ENCODE measurements at regions not wholly inside any gene's neighbourhood (a gene's known extent, or its start where the extent isn't known, plus 50 kb on each side); places are given as distances from the start of the nearest gene placed in this dataset.

DNA sequence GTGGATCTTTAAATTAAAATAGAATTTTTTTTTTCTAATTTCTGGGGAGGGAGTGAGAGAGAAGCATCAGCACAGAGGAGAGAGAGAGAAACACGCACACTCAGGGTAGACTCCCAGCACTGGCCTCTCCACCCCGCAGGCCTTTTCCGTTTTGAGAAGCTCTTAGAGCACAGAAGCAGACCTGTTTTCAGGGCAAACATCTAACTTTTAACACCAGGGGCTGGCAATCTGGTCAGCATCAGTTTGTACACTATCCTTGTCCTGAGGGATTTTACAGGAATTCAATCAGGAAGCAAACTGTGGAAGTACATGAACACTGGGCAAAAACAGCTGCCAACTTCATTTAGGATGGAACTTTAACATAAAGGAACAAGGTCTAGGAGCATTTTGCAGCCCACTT, 117.9 kb upstream of the ESRRG start:
- TF ChIP-seq, protein P1, sequence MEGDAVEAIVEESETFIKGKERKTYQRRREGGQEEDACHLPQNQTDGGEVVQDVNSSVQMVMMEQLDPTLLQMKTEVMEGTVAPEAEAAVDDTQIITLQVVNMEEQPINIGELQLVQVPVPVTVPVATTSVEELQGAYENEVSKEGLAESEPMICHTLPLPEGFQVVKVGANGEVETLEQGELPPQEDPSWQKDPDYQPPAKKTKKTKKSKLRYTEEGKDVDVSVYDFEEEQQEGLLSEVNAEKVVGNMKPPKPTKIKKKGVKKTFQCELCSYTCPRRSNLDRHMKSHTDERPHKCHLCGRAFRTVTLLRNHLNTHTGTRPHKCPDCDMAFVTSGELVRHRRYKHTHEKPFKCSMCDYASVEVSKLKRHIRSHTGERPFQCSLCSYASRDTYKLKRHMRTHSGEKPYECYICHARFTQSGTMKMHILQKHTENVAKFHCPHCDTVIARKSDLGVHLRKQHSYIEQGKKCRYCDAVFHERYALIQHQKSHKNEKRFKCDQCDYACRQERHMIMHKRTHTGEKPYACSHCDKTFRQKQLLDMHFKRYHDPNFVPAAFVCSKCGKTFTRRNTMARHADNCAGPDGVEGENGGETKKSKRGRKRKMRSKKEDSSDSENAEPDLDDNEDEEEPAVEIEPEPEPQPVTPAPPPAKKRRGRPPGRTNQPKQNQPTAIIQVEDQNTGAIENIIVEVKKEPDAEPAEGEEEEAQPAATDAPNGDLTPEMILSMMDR (IDR thresholded peaks at IDR 0.05) = no peak

DNA sequence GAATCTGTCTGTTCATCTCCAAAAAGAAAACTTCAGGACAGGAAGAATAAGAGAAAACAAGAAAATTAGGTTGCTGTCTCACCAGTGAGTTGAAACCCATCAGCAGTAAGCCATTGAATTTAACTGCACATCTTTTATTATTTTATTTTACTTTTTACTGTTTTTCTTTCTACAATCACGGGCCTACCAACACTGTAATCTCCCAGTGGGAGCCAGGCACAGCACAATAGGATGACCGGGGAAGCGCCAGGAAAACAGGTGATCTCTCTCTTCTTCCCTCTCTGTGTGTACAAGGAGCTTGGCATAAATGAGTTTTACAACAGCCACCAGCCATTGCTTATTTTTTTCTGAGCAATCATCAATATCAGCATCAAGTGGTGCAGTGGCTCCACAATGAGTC, 113.1 kb upstream of the ESRRG start:
- TF ChIP-seq, protein P1 (IDR thresholded peaks at IDR 0.05) = no peak

DNA sequence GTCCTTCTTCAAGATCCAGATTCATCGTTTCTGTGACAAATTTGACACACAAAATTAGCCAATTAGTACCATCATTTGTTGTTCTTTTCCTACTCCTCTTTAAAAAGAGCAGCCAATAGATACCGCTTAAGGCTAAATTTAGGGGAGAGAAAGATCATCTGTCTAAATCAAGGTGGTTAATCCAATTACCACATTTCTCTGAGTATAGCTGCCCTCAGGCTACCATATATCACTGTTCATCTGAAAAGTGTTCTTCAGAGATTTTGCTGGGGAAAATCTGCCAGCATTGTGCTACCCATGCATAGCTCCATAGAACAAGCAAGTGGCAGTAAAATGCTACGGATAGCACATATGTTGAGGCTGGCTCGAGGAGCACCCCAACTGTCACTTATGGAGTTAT, 110.3 kb upstream of the ESRRG start:
- TF ChIP-seq, protein P1 (IDR thresholded peaks at IDR 0.05) = no peak

DNA sequence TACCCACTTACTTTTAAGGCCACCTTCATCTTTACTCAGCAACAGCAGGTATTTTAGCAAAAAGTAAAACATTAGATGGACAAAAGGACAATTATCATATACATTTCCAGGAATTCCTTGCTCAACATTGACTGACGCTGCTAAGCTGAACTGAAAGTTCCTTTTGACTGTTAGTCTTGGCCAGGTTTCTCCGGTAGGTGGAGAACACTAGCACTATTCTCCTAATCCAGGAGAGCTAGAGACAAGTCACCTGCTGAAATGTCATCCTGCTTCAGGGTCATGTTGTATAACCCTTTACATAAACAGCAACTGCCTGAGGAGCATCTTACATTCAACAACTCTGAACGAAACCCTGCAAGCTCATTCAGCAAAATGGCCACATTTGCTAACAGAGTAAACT, 109.0 kb upstream of the ESRRG start:
- TF ChIP-seq, protein P1 (IDR thresholded peaks at IDR 0.05) = no peak

DNA sequence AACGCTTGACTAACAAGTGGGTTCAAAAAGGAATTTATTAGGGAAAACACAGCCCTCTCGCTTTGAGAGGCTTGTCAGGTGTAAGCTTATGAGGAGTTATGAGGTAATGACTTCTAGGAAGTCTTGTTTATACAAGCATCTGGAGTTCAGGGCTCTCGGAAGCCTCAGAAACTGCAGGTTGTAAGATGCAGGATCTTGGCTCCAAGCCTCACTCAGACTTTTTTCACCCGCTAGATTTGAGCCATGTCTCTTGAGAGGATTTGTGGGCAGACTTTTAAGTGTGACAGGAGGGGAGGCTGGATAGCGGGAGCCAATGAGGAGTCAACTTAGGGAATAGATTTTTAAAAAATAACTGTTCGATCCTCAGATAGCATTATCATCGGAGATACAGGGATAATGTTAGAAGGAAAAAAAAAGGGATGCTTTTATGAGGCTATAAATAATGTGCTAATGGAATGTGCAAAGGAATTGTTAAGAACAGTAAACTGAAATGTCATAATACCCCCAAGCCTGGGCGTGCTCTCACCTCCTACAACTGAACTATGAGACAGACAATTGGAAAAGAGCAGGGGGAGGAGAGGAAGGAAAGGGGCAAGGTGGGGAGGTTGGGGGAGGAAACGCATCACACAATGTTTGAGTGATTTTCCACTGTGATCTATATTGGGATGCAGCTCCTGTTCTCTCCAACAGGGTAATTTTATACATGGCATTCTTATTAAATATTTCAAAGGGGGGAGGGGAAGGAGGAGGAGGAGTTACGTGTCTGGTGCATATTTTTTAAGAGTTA, 107.4 kb upstream of the ESRRG start:
- TF ChIP-seq, protein P1 (IDR thresholded peaks at IDR 0.05) = no peak

DNA sequence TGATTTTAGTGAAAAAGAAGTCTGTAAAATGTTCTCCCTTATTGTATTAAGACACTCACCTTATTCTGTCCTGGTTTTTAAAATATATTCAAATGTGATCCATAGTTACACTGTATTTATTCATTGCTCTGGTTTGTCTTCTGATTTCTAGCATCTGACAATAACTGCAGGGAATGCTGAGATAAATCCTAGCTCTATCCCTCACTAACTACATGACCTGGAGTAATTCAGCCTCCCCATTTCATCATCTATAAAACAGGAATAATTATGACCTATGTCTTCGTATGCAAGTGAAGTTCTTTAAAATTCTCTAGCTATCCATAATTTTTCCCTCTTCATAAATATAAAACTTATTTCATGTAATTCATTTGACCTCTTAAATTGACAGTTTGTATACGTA, 104.0 kb upstream of the ESRRG start:
- TF ChIP-seq, protein P1 (IDR thresholded peaks at IDR 0.05) = no peak

DNA sequence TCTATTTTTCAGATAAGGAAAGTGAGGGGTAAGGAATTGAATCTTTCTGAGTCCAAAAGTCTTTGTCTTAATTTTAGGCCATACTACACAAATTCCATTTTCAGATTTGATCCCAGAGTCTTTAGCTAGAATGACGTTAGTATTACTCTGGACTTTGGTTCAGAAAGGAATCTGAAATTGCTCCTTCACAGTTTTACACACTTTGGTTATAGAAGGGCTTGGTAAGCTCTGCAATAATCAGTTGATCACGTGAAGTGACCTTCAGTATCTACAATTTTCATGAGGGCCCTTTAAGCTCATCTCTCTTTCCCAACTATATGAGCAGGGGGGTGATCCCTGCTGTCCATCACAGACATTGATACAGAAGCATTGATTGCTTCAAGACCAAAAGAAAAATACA, 103.4 kb upstream of the ESRRG start:
- TF ChIP-seq, protein P1 (IDR thresholded peaks at IDR 0.05) = no peak

DNA sequence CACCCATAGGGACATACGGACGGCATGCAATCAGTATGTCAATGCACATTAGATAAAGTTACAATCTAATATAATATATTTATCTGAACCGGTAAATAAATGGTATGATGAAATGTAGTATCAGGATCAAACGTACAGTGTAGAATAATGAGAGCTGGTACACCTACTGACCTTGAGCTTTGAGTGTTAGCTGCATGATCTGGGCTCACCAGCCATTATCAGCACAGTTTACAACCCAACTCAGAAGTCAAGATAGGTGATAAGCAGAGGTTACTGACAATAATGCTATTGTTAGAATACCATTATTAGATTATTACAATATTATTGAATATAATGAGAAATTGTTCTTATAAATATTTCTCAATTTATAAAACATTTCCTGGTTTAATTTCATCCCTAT, 103.0 kb upstream of the ESRRG start:
- TF ChIP-seq, protein P1 (IDR thresholded peaks at IDR 0.05) = no peak
